Endodermal cell (in vitro differentiated cells): ENCODE measurements at regions not wholly inside any gene's neighbourhood (a gene's known extent, or its start where the extent isn't known, plus 50 kb on each side); places are given as distances from the start of the nearest gene placed in this dataset.
A peak's percentile ranks its signal among the peaks of the same experiment; 100 is the strongest.

Experiments used
- DNase-seq: peaks from one replicate; pipeline ENCODE4 v3.0.0-alpha.2; 2017
- H3K27ac ChIP-seq: 2 replicates; pipeline ENCODE4 v1.5.1; 2013; ENCODE audit warnings: mild to moderate bottlenecking, low read depth, low read length, moderate library complexity
- H3K27me3 ChIP-seq: 2 replicates; pipeline ENCODE4 v1.6.1; 2013; ENCODE audit warnings: mild to moderate bottlenecking, low read length, moderate library complexity; ENCODE audit not compliant: insufficient read depth, control insufficient read depth, poor library complexity, severe bottlenecking
- H3K36me3 ChIP-seq: 2 replicates; pipeline ENCODE4 v1.7.0; 2013; ENCODE audit warnings: mild to moderate bottlenecking, low read length, moderate library complexity; ENCODE audit not compliant: control insufficient read depth, insufficient read depth
- H3K4me1 ChIP-seq: one replicate; pipeline ENCODE4 v1.7.0; 2013; ENCODE audit warnings: low read length; ENCODE audit not compliant: control insufficient read depth, insufficient read depth
- H3K4me3 ChIP-seq: 2 replicates; pipeline ENCODE4 v1.5.1; 2013; ENCODE audit warnings: mild to moderate bottlenecking, low read length, moderate library complexity
- H3K9ac ChIP-seq: 2 replicates; pipeline ENCODE4 v1.6.1; 2013; ENCODE audit warnings: mild to moderate bottlenecking, low read length, moderate library complexity; ENCODE audit not compliant: poor library complexity, severe bottlenecking; ENCODE audit errors: extremely low read depth
- H3K9me3 ChIP-seq: 2 replicates; pipeline ENCODE4 v1.6.1; 2013; ENCODE audit warnings: mild to moderate bottlenecking, low read length, moderate library complexity; ENCODE audit not compliant: control insufficient read depth
- H3K27ac Mint-ChIP-seq: 2 replicates; pipeline ENCODE4 v1.8.0; 2020; ENCODE audit warnings: mixed read lengths
- H3K27me3 Mint-ChIP-seq: 2 replicates; pipeline ENCODE4 v1.8.0; 2021; ENCODE audit warnings: mild to moderate bottlenecking, mixed read lengths; ENCODE audit not compliant: insufficient read depth
- H3K36me3 Mint-ChIP-seq: 2 replicates; pipeline ENCODE4 v1.8.0; 2020; ENCODE audit warnings: low read depth, mixed read lengths
- H3K4me1 Mint-ChIP-seq: 2 replicates; pipeline ENCODE4 v1.8.0; 2020; ENCODE audit warnings: mixed read lengths
- H3K4me3 Mint-ChIP-seq: 2 replicates; pipeline ENCODE4 v1.8.0; 2020; ENCODE audit warnings: mild to moderate bottlenecking, moderate library complexity, mixed read lengths
- H3K9me3 Mint-ChIP-seq: 2 replicates; pipeline ENCODE4 v1.8.0; 2020; ENCODE audit warnings: mild to moderate bottlenecking, mixed read lengths
- CTCF ChIP-seq: fragments of 200-600 bp; sonication (generic); conservative IDR thresholded peaks from 2 replicates; pipeline ENCODE4 v1.5.0; 2021; ENCODE audit warnings: antibody characterized with exemption, mild to moderate bottlenecking
- WGBS, 2 experiments: methylation state at CpG; one replicate each; pipeline versions ENCODE4 v1.1.5 to v1.1.7; 2013; ENCODE audit warnings: missing lambda C conversion rate in 2 of 2, mixed read lengths in 1 of 2; ENCODE audit not compliant: insufficient coverage in 1 of 2, insufficient read length in 1 of 2; 5-methylcytosine and 5-hydroxymethylcytosine counted together

- Mint-ChIP-seq H3K27me3 (no peaks in the 10 kb centered on the region), H3K36me3 (no peaks in the 10 kb centered on the region), H3K4me1 (peaks cover 26% of the 10 kb centered on the region), H3K9me3 (peaks cover 17% of the 10 kb centered on the region), H3K4me3 (no peak overlapping the region), H3K27ac (peak overlapping the region; percentile 83)
- peaks cover 9% of the 10 kb centered on the region for H3K4me1 ChIP-seq
- TF ChIP-seq CTCF, result no peak
- no peak overlapping the region for H3K9ac ChIP-seq
- DNase-seq, result no peak
- H3K36me3 ChIP-seq, result no peaks in the 10 kb centered on the region
- peak overlapping the region; percentile 1 for H3K4me3 ChIP-seq
- peak overlapping the region; percentile 94 for H3K27ac ChIP-seq
- no peaks in the 10 kb centered on the region for H3K27me3 ChIP-seq
- peaks cover 15% of the 10 kb centered on the region for H3K9me3 ChIP-seq
Observed at GRCh38 chr11:121800240-121800639, 315.8 kb downstream of the BLID start.

GRCh38 chr11:121797496-121797895 is 318.5 kb downstream of the BLID start:
- Histone ChIP-seq H3K36me3 (no peaks in the 10 kb centered on the region), H3K4me3 (no peak overlapping the region), H3K9ac (no peak overlapping the region), H3K27ac (no peak overlapping the region), H3K9me3 (peaks cover 15% of the 10 kb centered on the region), H3K27me3 (no peaks in the 10 kb centered on the region), H3K4me1 (peaks cover 9% of the 10 kb centered on the region)
- 86 to 100% methylated on average over 1 to 2 of the region's 3 CpGs for WGBS, 2 experiments
- TF ChIP-seq CTCF, result no peak
- no peak overlapping the region for H3K4me3 Mint-ChIP-seq
- H3K36me3 Mint-ChIP-seq, result no peaks in the 10 kb centered on the region
- H3K9me3 Mint-ChIP-seq, result peaks cover 17% of the 10 kb centered on the region
- H3K27me3 Mint-ChIP-seq, result no peaks in the 10 kb centered on the region
- H3K27ac Mint-ChIP-seq, result no peak overlapping the region
- H3K4me1 Mint-ChIP-seq, result peaks cover 23% of the 10 kb centered on the region
- DNase-seq, result no peak

- Histone ChIP-seq H3K9ac (no peak overlapping the region), H3K27ac (peak overlapping the region; percentile 29), H3K9me3 (peaks cover 15% of the 10 kb centered on the region), H3K36me3 (no peaks in the 10 kb centered on the region), H3K4me3 (no peak overlapping the region), H3K27me3 (no peaks in the 10 kb centered on the region), H3K4me1 (no peaks in the 10 kb centered on the region)
- H3K27me3 Mint-ChIP-seq, result peaks cover 3% of the 10 kb centered on the region
- no peaks in the 10 kb centered on the region for H3K36me3 Mint-ChIP-seq
- no peak for TF ChIP-seq CTCF
- no peak overlapping the region for H3K27ac Mint-ChIP-seq
- WGBS, 2 experiments, result 93 to 95% methylated on average over 6 to 7 of the region's 7 CpGs
- no peak for DNase-seq
- peaks cover 1% of the 10 kb centered on the region for H3K4me1 Mint-ChIP-seq
- peaks cover 16% of the 10 kb centered on the region for H3K9me3 Mint-ChIP-seq
- H3K4me3 Mint-ChIP-seq, result no peak overlapping the region
Observed at GRCh38 chr11:121795174-121795573, 320.8 kb downstream of the BLID start.
